ENCODE measurements at regions not wholly inside any gene's neighbourhood (a gene's known extent, or its start where the extent isn't known, plus 50 kb on each side); places are given as distances from the start of the nearest gene placed in this dataset.
"Not testable (repeated sequence)": the region's sequence is repeated elsewhere in the genome, so short reads cannot be mapped to it uniquely, and the experiment has no call there.

DNA sequence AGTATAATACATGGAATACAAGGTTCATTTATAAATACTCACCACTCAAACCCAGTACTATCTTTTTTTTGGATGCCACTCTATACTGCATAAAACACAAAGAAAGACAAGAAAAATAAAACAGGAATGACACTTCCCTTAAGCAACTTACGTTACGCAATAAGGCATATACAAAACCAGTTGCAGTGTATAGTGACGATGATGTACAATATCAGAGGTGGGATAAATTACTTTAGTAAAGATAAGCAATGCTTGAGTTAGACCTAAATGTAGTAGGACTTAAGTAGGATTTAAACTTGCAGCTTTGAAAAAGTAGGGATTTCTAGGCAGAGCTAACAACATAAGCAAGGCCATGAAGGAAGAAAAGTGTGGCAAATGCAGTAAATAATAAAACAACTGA is 374.9 kb downstream of the SPRY2 start:
- DNase-seq = no peak

DNA sequence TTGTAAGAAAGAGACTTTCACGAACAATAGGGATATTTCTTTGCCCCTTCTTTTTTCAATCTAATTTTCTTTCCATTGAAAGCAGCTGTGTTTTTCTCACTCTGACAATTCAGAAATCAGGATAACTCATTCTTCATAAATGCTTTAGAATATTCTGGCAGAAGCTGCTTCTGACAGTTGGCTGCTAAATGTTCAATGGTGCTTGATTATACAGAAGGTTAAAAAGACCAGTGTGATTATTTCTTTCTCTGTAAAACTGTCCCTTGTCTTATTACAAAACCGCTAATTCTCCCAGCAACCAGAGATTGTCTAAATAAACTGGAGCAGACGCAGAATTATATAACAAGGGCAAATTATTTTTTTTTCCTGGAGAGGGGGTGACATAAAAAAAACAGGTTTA is 394.4 kb downstream of the SPRY2 start:
- DNase-seq = no peak

DNA sequence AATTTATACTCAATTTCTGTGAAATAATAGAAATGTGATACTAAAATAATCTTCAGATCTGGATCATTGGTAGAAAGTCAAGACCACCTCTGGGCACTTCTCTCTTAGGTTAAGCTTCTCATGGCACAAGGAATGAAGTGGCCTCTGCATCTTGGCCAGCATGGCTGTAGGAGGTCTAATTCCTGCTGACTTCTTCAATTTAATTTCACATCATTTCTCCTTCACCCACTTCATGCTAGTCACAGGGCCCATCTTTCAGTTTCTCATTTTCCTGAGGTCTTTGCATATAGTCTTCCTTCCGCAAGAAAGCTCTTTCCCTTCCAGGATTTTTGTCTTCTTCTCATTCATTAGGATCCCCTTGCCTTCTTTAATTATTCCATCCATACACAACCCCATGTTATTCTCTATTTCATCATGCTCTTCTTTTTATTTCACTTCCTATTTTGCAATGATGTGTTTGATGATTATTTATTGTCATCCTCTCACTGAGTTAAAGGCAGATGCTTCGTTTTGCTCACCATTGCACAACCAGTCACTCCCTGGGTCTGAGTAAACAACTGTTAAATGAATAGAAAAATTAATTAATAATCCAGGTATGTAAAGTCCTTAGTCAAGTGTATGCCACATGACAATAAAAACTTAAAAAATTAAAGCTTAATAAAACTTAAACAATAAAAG is 397.4 kb downstream of the SPRY2 start:
- no peak for DNase-seq

- no peak for DNase-seq
These were observed 399.2 kb downstream of the SPRY2 start for GRCh38 chr13:79941752-79942151.

GRCh38 chr13:79939689-79940088 is 401.2 kb downstream of the SPRY2 start:
- DNase-seq = no peak

DNA sequence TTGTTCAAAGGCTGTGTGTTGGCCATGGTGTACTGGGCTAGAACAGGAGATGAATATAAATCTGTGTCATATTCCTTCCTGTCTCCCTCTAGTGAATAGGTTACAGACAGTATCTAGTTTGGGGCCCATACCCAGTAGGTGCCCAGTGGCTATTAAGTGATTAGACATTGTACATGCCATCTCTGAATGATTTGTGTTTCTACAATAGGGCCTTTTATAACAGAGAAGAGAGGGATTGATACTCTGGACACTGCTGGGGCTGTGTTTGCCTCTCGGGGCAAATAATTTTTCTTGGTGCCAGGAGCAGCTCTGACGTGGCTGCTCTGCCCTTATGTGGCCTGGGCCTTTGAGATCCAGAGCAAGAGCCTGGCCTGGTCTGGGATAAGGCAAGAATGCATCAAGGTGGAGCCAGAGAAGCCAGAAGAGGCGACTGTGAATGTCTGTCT is 403.1 kb downstream of the SPRY2 start:
- DNase-seq = no peak

DNA sequence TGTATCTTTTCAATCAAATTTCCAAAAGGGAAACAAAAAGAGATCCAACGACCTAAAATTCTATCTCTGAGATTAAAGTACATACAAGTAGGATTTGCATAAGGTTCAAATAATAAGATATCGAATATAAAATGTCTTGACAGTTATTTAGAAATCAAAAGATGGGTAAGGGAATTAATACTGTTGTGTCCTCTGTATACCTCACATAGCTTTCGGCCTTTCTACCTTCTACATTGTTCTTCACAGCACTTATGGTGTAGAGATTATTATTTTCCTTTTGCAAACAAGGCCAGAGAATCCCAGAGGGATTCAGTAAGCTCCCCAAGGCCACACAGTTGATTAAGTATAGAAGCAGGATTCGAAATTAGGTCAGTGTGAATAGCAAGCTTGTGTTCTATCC is 403.6 kb downstream of the SPRY2 start:
- no peak for DNase-seq

DNA sequence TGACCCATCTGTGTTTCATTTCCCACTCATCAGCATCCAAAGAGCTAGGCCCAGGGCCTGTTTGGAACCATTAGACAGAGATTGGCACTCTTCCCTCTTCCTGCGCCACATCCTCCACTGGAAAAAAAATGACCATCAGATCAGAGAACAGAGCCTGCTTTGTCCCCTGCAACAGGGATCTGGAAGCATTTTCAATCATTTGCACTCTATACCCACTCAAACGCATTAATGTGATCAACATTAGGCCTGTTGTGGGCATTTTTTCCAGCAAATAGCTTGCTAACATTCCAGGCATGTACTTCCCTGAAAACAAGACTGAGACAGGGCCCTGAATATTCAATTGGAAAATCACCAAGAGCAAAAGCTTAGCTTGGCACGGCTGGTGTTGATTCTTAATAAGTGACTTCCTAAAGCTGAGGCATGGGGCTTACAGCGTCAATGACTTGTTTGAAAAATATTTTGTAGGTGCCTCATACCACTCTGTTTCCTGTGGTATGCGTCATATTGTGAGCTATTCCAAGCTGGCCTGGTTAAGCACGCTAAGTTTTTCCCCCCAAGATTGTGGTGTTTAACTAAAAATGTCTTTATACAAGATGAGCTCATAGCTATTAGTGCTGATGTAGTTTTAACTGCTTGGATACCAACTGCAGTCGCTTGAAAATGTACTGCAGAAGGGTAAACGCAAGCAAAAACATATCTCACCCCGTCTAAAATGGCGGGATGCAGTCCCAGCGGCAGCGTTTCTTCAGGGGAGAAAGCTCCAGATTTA is 404.4 kb downstream of the SPRY2 start:
- no peak for DNase-seq

GRCh38 chr13:79935121-79935520 is 405.8 kb downstream of the SPRY2 start:
- DNase-seq = no peak

GRCh38 chr13:79933389-79933788 is 407.5 kb downstream of the SPRY2 start:
- DNase-seq = no peak

DNA sequence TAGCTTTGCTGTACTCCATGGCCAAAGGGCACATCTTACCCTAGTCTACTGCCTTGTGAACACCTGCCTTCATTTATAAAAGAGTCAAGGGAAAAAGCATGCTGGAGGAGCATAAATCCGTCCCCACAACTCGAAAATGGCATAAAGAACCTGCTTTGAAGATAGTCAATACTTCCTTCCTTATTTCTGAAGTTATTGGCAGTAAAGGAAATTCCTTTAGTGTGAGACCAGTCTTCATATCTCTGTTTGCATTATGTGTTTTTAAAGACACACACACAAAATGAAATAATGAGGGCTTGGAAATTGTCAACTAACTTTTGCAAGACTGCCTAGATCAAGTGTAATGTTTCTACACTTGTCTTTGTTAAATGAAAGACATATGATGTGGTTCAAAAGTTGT is 408.4 kb downstream of the SPRY2 start:
- DNase-seq = no peak

DNA sequence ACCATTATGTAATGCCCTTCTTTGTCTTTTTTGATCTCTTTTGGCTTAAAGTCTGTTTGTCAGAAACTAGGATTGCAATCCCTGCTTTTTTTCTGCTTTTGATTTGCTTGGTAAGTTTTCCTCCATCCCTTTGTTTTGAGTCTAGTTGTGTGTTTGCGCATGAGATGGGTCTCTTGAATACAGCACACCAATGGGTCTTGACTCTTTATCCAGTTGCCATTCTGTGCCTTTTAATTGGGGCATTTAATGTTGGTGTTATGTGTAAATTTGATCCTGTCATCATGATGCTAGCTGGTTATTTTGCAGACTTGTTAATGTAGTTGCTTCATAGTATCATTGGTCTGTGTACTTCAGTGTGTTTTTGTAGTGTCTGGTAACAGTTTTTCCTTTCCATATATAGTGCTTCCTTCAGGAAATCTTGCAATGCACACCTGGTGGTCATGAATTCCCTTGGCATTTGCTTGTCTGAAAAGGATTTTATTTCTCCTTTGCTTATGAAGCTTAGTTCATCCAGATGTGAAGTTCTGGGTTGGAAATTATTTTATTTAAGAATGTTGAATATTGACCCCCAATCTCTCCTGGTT is 416.9 kb downstream of the SPRY2 start:
- not testable (repeated sequence) for DNase-seq

DNA sequence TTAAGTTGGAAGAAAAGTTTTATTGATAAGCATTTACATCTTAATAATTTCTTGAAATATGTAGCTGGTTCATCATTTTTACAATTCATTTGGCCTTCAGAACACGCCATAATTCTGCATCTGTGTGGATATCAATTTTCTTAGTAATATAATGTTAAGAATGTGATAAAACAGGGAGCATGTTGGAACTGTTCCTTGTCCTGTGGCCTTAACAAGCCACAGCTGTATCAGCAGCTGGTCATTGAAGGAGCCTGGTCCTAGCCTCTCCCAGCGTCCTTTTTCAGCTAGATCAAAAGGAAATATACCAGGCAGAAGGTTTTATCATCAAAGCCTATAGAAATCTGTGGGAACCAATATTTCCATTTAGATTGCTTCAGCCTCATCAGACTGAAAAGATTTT is 421.8 kb downstream of the SPRY2 start:
- DNase-seq = no peak

GRCh38 chr13:79918620-79919019 is 422.3 kb downstream of the SPRY2 start:
- no peak for DNase-seq

- DNase-seq = no peak
These were observed 423.3 kb downstream of the SPRY2 start for GRCh38 chr13:79917628-79918027.

DNA sequence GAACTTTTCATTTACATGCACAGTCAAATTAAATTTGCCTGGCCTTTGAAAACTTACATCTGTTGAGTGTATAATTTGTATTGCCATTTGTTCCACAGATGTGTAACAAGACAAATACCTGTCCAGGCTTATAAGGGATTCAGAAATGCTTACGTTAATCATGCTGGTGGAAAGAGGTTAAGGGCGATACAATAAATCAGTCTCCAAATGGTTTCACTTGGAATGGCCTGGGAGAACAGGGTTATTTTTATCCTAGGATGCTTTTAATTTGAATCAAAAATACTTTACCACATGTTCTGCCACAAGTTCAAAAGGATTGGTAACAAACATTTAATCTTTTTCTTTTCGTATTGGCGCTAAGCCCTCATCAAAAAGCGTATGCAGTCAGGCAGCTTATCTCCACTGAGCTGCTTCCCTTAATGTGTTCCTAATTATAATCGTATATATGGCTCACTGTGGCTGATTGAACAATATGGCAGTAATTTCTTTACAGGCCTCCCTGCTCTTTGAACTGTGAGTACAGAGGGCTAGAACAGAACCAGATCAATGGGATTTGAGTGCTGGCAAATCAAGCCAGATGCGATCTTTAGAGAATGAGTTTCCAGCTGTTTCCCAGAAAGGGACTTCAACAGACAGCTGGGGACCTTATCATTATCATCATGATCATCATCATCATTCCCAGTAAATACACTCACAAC is 425.7 kb downstream of the SPRY2 start:
- DNase-seq = no peak

DNA sequence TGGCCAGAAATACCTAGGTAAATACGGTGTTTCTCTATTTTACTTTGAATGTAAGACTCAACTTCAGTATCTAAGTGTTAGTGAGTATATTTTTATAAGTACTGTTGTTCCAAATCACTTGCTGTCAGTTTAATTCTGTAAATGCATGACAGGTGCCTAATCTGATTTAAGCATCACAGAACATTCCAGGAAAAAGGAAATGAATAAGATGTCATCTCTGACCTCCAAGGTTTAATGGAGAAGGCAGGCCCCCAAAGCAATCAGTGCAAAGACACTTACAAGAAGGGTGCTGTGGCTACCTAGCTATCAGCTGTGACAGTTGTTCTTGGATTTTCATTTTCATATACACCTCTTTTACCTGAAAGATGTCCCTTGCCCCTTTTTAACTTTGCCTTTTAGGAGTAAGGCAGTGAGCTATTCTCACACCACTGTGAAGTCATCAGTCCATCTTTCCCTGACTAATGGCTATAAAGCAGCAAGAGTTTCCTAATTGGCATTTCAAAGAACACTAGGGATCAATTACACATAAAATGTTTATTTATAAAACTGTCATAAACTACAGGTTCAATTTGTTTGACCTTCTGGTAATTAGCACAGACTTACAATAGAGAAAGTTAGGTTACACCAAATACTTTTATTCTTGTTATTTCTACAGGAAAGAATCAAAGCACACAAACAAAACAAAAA is 427.6 kb downstream of the SPRY2 start:
- no peak for DNase-seq

DNA sequence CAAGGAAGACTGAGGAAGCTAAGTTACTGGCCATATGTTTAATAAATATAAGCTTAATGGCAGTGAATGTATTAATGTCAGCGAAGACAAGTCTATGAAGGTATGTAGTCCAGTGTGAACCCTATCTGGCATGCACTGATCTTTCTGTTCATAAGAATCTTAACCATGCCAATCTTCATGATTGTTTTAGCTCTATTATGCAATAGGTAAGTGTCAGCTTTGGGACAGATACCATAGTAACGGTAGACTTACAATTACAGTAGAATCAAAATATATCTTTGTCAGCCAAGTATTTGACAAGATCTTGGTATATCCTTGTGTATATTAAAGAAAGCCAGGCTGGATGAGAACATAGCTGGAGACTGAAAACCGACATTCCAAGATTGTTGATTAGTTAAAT is 428.5 kb downstream of the SPRY2 start:
- no peak for DNase-seq

- DNase-seq = no peak
These were observed 429.9 kb downstream of the SPRY2 start for GRCh38 chr13:79910875-79911540.

DNA sequence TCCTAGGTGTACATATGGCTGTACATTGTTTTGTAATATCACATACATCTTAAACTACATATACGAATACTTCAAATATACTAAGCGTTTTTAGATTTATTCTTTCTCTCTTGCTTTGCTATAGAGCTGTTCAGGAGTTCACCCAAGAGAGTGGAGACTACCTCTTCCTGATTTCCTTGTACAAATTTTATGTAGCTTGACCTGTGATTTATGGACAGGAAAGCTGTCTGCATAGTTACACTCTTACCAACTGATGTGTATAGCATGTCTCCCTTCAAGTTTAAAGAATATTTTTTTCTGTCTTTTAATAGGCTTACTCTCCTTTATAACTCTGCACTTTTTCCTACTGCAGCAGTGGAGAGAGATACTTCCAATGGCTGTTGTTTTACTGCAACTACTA is 428.7 kb downstream of the NDFIP2 start:
- no peak for DNase-seq

DNA sequence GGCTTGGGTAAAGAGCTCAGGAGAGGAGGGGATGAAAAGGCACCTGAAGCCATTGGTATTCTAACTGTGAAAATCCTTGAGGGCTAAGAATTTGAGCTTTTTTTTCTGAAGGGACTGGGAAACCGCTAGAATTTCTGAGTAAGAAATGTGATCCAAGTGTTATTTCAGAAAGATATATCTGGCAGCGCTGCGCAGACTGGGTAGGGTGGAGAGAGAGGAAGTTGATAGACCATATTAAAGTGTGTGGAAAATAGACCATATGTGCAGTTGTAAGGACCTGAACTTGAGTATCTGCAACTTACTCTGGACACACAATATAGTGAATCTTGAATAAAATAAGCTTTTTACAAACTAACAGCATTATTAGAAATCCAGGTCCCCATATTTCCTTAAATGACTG is 427.4 kb downstream of the NDFIP2 start:
- no peak for DNase-seq

GRCh38 chr13:79907527-79907926 is 426.6 kb downstream of the NDFIP2 start:
- no peak for DNase-seq

DNA sequence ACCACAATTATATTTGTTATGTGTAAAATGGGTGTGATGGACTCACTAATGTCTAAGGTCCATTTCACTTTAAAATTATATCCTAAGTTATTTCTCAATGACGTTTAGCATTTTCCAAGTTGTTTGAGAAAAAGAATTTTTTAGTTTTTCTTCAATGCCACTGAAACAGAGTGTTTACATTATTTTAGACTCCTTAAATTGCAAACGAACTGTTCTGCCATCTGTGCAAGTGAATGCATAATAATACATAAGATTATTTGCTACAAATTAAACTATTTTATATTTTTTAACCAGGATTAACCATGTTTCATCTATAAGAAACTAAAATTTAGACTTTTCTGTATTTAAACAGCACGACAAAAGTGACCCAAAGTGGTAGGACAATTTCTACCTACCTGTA is 425.4 kb downstream of the NDFIP2 start:
- DNase-seq = no peak

Data from stimulated activated naive CD4-positive, alpha-beta T cell treated with Interleukin-2 at 50 U/mL for 16 hours (primary cell).